Left ventricle myocardium superior (tissue), 1 donor: ENCODE measurements at regions not wholly inside any gene's neighbourhood (a gene's known extent, or its start where the extent isn't known, plus 50 kb on each side); places are given as distances from the start of the nearest gene placed in this dataset.

Experiments used
- ATAC-seq: fragments of 200-7000 bp; cut with Tn5 transposase; one replicate; pipeline ENCODE4 v1.9.1; 2020; ENCODE audit warnings: mild to moderate bottlenecking, moderate library complexity
- DNase-seq: peaks from one replicate; pipeline ENCODE4 v3.0.0-alpha.2; 2020
- intact Hi-C: fragments of 100-400 bp; cut with micrococcal nuclease; formaldehyde crosslinking; loops from one replicate; pipeline ENCODE4 v1.11.0; 2022
- donor health status: DM: no; HTN: yes; CAD: no; lungs with severe emphysema.

- DNase-seq (no peak), ATAC-seq (no peak)
- intact Hi-C loops, result no loop called here
Measured at GRCh38 chr17:52841971-52842370, 683.5 kb upstream of the CA10 start.

GRCh38 chr17:52837492-52837891 is 679.0 kb upstream of the CA10 start:
- no peak for ATAC-seq
- intact Hi-C loops, result no loop called here
- DNase-seq, result no peak

GRCh38 chr17:52831536-52831935 is 673.0 kb upstream of the CA10 start:
- DNase-seq (no peak), ATAC-seq (no peak)
- intact Hi-C loops, result no loop called here

- ATAC-seq (no peak), DNase-seq (no peak)
- intact Hi-C loops, result loop anchor here (10.0 kb wide), 2 partner anchors 64 to 304 kb away; no protein-coding TSS in a partner anchor
Measured at GRCh38 chr17:52828621-52829020, 670.1 kb upstream of the CA10 start.

- no peak for DNase-seq
- intact Hi-C loops, result loop anchor here (10.0 kb wide), 2 partner anchors 63 to 303 kb away; no protein-coding TSS in a partner anchor
- no peak for ATAC-seq
Measured at GRCh38 chr17:52827526-52827925, 669.0 kb upstream of the CA10 start.

GRCh38 chr17:52824542-52824941 is 666.0 kb upstream of the CA10 start:
- ATAC-seq (no peak), DNase-seq (no peak)
- intact Hi-C loops, result loop anchor here (10.0 kb wide), 2 partner anchors 60 to 300 kb away; no protein-coding TSS in a partner anchor

GRCh38 chr17:52823155-52823554 is 664.6 kb upstream of the CA10 start:
- DNase-seq (no peak), ATAC-seq (no peak)
- intact Hi-C loops, result loop anchor here (10.0 kb wide), 2 partner anchors 58 to 298 kb away; no protein-coding TSS in a partner anchor

- intact Hi-C loops, result no loop called here
- ATAC-seq, result no peak
- no peak for DNase-seq
Measured at GRCh38 chr17:52790359-52790955, 631.9 kb upstream of the CA10 start.

GRCh38 chr17:52789829-52790228 is 631.3 kb upstream of the CA10 start:
- intact Hi-C loops, result no loop called here
- ATAC-seq (no peak), DNase-seq (no peak)

- DNase-seq, result no peak
- no peak for ATAC-seq
- intact Hi-C loops, result no loop called here
Measured at GRCh38 chr17:52776234-52776633, 617.7 kb upstream of the CA10 start.

- ATAC-seq, result no peak
- no peak for DNase-seq
- intact Hi-C loops, result loop anchor here (10.0 kb wide), 1 partner anchor 62 kb away; no protein-coding TSS in a partner anchor
Measured at GRCh38 chr17:52762794-52763167, 604.3 kb upstream of the CA10 start.

GRCh38 chr17:52762147-52762793 is 603.8 kb upstream of the CA10 start:
- intact Hi-C loops, result loop anchor here (10.0 kb wide), 1 partner anchor 63 kb away; no protein-coding TSS in a partner anchor
- DNase-seq (peak; percentile 19), ATAC-seq (peak; percentile 46)

- intact Hi-C loops, result loop anchor here (10.0 kb wide), 1 partner anchor 65 kb away; no protein-coding TSS in a partner anchor
- ATAC-seq, result no peak
- no peak for DNase-seq
Measured at GRCh38 chr17:52759864-52760263, 601.4 kb upstream of the CA10 start.

GRCh38 chr17:52758481-52758880 is 600.0 kb upstream of the CA10 start:
- no peak for ATAC-seq
- intact Hi-C loops, result no loop called here

GRCh38 chr17:52756746-52757145 is 598.2 kb upstream of the CA10 start:
- intact Hi-C loops, result no loop called here
- ATAC-seq, result no peak
- DNase-seq, result no peak

More at GRCh38 chr17:52758481-52758880, 600.0 kb upstream of the CA10 start:
- no peak for DNase-seq

- no peak for ATAC-seq
- no peak for DNase-seq
- intact Hi-C loops, result no loop called here
Measured at GRCh38 chr17:52754838-52755237, 596.3 kb upstream of the CA10 start.

GRCh38 chr17:52751051-52751450 is 592.5 kb upstream of the CA10 start:
- DNase-seq (peak; percentile 17), ATAC-seq (no peak)
- intact Hi-C loops, result no loop called here

- intact Hi-C loops, result no loop called here
- DNase-seq, result no peak
- no peak for ATAC-seq
Measured at GRCh38 chr17:52744179-52744578, 585.7 kb upstream of the CA10 start.

GRCh38 chr17:52740006-52740405 is 581.5 kb upstream of the CA10 start:
- no peak for ATAC-seq
- intact Hi-C loops, result no loop called here
- no peak for DNase-seq

- DNase-seq (no peak), ATAC-seq (no peak)
- intact Hi-C loops, result no loop called here
Measured at GRCh38 chr17:52738791-52739190, 580.3 kb upstream of the CA10 start.

- intact Hi-C loops, result no loop called here
- DNase-seq (no peak), ATAC-seq (no peak)
Measured at GRCh38 chr17:52737071-52737470, 578.6 kb upstream of the CA10 start.
